K562 (cell line): ENCODE measurements at regions not wholly inside any gene's neighbourhood (a gene's known extent, or its start where the extent isn't known, plus 50 kb on each side); places are given as distances from the start of the nearest gene placed in this dataset.

Experiments
- FOXK2 ChIP-seq, 2 experiments: fragments of 450-650 bp; IDR thresholded peaks in 1 of 2; conservative IDR thresholded peaks in 1 of 2; 2 replicates each; pipeline ENCODE4 v1.6.1; 2016; ENCODE audit warnings: low read depth in 2 of 2, mild to moderate bottlenecking in 1 of 2
- POLR2AphosphoS5 ChIP-seq: IDR thresholded peaks from 2 replicates; pipeline ENCODE4 v1.6.1; 2011; ENCODE audit warnings: mild to moderate bottlenecking, low read depth, low read length, moderate library complexity; ENCODE audit not compliant: control insufficient read depth, insufficient read depth

- TF ChIP-seq FOXK2 (conservative IDR thresholded peaks at IDR 0.05 in 1 of 2, IDR thresholded peaks at IDR 0.05 in 1 of 2; ENCODE audit: low read depth in 2 of 2) (no peak), POLR2AphosphoS5 (no peak)
These were observed 1249.9 kb upstream of the AUTS2 start for GRCh38 chr7:68348401-68348800.
